HG02798 (cell line): ENCODE measurements at regions not wholly inside any gene's neighbourhood (a gene's known extent, or its start where the extent isn't known, plus 50 kb on each side); places are given as distances from the start of the nearest gene placed in this dataset.
"Not testable (repeated sequence)": the region's sequence is repeated elsewhere in the genome, so short reads cannot be mapped to it uniquely, and the experiment has no call there.

Experiments
- ATAC-seq: cut with Tn5 transposase; IDR thresholded peaks from one replicate; pipeline ENCODE4 v1.9.1; 2021; ENCODE audit warnings: mild to moderate bottlenecking; ENCODE audit not compliant: unreplicated experiment, poor library complexity

- ATAC-seq, result no peak
These were observed 113.6 kb upstream of the BTG1 start for GRCh38 chr12:92259291-92259690.

DNA sequence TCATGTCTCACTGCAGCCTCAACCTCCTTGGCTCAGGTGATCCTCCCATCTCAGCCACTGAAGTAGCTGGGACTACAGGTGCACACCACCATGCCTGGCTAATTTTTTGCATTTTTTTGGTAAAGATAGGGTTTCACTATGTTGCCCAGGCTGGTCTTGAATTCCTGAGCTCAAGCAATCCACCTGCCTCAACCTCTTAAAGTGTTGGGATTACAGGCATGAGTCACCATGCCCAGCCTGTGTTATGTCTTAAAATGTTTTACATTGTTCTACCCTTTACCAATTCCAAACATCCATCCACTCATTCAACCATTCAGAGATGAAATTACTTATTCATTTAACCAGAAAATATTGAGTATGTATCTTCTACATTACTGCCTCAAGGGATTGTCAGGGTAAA is 111.6 kb upstream of the BTG1 start:
- no peak for ATAC-seq

DNA sequence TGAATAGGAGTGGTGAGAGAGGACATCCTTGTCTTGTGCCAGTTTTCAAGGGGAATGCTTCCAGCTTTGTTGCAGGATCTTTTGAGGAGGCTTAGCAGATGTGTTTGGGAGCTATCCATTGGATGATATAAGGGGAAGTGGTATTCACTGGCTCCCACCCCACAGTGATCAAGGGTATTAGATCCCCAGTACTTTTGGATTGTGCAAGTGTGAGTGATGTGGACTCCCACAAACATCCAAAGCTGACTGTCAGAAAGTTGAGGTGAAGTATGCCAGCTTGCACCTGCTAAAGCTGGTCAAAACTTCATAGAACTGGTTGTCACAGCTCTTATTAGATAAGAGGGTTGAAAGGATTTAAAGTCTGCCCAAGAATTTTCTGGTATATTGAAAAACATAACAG is 110.1 kb upstream of the BTG1 start:
- ATAC-seq, result no peak

DNA sequence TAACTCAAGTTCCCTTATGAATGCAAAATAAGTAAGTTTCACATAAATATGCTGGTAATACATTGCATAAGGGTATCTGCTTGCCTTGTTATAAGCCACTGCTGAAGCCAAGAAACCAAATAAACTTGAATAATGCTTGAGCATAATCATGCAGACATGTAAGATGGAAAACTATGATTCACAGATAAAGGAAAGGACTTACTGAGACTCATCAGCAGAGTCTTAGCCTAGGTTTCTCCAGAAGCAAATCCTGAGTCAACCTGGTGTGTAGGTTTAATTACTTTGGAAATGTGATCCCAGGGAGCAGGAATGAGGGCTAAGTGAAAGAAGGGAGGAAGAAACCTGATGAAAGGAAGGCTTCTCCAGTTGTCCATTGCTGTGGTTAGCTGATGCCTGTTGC is 107.7 kb upstream of the BTG1 start:
- no peak for ATAC-seq

DNA sequence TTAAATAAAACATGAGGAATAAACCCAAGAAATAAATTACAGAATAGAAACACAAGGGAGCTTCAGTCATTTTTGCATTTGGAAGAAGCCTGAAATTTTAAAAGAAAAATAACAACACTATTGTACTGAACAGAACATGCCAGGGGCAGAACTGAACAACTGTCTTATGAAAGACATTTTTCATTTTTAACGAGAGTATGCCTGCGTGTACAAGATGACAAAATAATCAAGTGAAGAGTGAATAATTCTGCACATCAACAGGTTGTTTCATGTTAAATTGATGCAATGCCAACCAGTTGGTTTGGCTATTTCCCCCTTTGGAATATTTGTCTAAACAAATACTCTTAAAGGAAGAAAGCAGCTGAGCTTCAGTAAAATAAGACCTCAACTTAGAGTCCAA is 103.3 kb upstream of the BTG1 start:
- no peak for ATAC-seq

DNA sequence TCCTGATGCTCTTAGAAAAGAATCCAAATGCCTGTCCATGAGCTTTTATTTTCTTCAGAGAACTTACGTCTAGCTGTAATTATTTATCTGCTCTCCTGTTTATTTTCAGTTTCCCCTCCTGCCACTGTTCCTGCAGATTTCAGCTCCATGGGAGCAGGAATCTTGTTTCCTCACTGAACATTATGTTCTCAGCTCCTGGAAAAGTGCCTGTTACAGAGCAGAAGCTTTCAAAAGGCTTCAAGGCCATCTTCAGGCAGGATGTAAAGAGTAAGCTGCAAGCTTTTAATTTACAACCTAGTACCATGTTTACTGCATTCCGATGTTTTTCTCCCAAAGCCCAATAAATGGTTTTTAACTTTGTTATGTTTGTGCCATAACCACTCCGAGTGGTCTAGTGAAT is 98.4 kb upstream of the BTG1 start:
- no peak for ATAC-seq

- ATAC-seq, result no peak
These were observed 97.3 kb upstream of the BTG1 start for GRCh38 chr12:92242907-92243306.

DNA sequence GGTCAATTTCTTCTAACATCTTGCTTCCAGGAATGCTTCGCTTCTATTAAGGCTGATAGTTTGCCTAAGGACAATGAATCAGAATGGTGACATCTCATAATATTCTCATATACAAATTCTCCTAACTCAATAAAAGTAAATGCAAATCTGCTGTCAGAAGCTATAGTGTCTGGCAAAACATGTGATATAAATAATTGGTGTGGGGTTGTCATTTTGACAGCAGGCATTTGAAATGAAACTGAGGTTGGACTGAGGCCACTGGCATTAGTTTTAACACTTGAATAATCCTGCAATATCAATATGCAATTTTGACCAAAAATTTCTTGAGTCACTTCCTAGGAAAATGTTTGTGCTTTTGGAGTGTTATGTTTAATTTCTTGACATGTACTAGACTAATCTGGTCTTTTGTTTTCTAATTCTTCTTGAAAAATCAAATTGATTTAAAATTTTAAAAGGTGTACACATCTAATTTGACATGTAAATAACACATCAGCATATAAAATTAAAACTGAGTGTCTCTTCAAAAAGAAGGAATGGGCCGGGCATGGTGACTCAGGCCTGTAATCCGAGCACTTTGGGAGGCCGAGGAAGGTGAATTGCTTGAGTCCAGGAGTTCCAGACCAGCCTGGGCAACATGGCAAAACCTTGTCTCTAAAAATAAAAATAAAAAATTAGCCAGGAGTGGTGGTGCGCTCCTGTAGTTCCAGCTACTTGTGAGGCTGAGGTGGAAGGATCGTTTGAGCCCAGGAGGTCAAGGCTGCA is 92.3 kb upstream of the BTG1 start:
- ATAC-seq, result no peak

- no peak for ATAC-seq
These were observed 91.6 kb upstream of the BTG1 start for GRCh38 chr12:92237262-92237661.

DNA sequence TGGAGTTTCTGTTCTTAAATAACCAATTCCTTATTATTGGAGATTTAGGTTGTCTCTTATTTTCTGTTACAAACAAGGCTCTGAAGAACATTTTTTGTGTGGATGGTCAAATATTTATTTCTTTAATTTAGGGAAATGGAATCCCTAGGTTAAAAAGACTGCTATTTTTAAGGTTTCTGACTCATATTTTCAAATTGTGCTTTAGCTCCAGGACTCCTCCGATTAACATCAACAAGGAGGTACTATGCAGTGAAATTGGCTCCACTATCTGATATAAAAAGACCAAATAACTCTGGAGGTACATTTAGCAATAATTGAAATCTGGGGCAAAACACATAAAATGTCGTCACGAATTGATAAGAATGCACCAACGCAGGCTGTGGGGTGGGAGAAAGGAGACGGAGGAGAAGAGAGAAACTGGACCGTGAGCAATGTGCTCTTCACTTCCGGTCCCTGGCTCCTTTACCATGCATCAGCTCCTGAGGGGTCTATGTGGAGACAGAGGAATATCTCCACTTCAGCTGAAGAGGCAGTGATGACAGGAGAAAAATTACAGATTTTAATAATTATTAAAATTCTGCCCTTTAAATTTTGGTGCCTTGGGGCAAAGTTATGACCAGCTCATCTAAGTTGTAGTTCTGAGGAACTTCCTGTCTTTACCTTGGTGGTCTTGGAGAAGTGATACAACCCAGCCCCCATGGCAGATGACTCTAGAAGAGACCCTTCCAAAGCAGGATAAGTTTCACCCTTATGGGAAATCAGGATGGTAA is 90.2 kb upstream of the BTG1 start:
- ATAC-seq, result no peak

DNA sequence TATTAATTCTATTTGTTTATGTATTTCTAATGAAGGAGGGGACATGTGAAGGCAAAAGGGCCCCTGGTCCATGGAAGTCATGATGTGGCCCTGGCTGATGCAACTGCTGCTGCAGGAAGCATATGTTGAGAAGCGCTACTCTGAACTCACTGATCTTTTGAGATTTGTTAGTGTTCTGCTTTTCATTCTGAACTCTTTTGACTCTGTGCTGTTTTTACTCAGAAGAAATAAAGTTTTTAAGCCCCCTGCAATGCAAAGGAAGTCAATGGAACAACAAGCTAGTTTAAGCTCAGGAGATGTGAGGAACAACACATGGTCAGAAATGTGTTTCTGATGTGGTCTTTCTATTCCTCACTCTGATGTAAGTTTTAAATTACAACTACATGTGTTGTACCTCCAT is 88.9 kb upstream of the BTG1 start:
- no peak for ATAC-seq

GRCh38 chr12:92233346-92234015 is 87.8 kb upstream of the BTG1 start:
- no peak for ATAC-seq

DNA sequence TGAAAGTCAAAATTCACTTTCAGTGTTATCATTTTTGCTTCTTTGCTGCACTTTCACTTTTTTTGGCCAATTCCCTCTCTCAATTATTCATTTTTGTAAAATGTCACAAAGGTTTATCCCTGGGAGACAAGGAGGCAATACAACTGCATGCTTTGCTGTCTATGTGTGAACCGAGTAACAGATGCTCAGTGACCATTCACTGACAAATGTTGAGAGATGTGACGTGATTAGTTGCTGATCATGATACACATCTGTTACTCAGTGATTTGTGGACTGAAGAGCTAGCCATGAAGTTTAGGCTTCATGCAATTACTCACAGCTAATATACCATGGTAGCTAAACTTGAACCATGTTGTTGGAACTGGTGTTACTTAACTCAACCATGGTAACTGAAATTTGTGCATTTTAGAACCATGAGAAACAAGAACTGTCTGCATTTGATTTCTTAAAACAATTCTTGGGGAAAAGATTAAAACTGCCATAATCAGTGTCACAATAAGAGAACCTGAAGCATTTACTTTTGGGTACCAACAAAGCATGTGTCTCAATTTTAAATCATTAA is 86.8 kb upstream of the BTG1 start:
- ATAC-seq, result not testable (repeated sequence)

- ATAC-seq, result not testable (repeated sequence)
These were observed 86.3 kb upstream of the BTG1 start for GRCh38 chr12:92231945-92232344.

- not testable (repeated sequence) for ATAC-seq
These were observed 85.9 kb upstream of the BTG1 start for GRCh38 chr12:92231532-92231931.

- no peak for ATAC-seq
These were observed 83.7 kb upstream of the BTG1 start for GRCh38 chr12:92229381-92229780.

- ATAC-seq, result no peak
These were observed 81.3 kb upstream of the BTG1 start for GRCh38 chr12:92226961-92227360.

GRCh38 chr12:92226071-92226661 is 80.5 kb upstream of the BTG1 start:
- no peak for ATAC-seq

- ATAC-seq, result no peak
These were observed 79.2 kb upstream of the BTG1 start for GRCh38 chr12:92224685-92225331.

DNA sequence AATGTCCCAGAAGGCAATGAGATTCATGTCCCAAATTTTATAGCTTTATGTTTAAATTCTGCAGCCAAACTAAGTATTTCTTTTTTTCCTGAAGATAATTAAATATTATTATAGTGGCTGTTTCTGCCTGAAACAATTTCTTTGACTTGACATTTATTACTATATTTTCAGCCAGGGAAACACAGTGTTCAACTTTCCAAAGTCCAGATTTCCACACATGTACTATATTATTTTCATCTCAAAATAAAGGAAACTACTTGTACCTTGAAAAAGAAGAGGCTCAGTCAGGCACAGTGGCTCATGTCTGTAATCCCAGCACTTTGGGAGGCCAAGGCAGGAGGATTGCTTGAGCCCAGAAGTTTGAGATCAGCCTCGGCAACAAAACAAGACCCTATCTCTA is 77.8 kb upstream of the BTG1 start:
- no peak for ATAC-seq
